Brain pericyte (primary cell): ENCODE measurements at regions not wholly inside any gene's neighbourhood (a gene's known extent, or its start where the extent isn't known, plus 50 kb on each side); places are given as distances from the start of the nearest gene placed in this dataset.
"Not testable (repeated sequence)": the region's sequence is repeated elsewhere in the genome, so short reads cannot be mapped to it uniquely, and the experiment has no call there.

Experiments
- DNase-seq: peaks from one replicate; pipeline ENCODE4 v3.0.0-alpha.2; 2012; ENCODE audit warnings: low read depth, low spot score

DNA sequence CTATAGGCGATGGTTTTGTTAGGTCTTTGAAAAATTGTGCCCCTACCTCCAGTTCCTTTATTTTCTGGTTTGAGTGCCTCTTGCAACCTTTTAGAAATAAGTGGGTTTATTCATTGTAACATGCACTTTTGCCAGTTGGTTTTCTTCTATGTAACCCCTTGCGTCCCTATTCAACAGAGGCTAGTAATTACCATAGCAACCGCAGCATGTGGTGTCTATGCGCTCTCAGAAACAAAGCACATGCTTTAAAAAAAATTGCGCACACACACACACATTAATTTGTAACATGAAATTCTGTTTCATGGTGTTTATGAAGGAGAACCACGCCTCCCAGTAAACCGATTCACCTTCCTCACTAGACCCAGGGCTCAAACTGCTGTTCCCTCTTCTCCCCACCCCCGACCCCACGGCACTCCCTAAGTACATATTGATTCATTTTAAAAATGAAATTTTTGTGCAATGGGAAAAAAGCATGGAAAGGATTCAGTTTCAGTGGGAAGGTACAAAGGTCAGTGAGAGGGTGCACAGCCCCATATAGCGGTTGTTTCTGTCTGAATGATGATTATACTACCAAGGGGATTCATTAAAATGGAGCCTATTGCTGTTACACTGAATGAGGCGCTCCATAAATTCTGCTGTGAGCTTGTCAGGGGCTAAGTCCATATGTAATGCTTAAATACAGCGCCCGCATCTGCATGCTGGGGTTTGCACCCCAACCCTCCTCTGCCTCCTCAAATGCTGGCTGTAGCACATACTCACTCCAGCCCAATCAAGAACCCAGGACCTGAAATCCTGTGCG is 206.9 kb downstream of the ICOS start:
- DNase-seq = no peak

DNA sequence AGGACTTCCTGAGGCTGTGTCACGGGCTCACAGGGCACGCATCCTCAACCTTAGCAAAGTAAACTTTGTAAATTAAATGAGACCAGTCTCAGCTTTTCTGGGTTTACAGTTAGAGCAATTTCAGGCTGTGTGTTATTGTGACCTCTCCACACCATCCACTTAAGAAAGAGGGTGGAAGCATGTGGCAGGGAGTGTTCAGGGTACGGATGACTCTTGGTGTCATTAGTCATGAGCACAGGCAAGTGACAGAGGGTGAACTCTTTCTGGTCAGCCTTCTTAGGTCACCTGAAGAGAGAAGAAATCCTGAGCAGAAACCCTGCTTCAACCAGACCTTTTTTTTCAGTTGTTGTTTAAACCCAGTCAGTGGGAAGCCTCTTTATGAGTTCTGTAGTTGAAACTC is 207.9 kb downstream of the ICOS start:
- DNase-seq = no peak

DNA sequence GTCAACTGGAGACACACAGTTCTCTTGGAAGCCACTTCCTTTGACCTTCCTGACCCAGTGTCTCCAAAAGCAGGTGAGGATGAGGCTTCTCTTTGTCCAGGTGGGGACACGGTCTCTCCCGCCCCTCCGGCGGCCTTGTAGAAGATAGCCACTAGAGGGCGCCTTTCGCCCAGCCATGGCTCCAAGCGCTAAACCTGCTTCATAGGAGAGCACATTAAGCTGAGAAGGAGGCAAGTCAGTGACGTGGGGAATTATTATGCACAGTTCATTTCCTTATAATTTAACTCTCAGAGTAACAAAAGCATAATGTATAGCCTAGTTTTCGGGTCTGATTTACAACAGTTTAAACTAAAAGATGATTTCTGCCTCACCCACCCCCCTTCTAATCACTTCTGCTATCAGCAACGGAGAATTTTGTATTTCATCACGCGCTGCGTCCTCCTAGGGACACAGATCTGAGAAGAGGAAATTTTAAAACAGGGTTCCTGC is 208.7 kb downstream of the ICOS start:
- DNase-seq = peak; percentile 13

DNA sequence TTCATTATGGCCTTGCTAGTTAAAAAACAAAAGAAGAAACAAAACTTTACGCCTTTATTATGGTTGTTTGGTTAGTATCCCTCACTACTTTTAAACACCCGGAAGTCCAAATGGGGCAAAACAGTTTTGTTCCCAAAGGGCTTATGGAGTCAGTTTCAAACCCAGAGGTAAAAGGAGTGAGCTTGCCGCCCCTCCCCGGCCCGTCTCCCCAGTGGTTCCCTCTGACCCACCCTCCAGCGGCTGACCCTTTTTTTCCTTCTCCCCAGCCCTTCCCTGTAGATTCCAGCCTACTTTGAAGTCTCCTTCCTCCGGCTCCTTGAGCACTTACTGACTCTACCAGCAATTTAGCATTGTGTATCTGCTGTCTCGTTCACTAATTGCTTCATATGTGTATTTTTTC is 209.2 kb downstream of the ICOS start:
- no peak for DNase-seq

DNA sequence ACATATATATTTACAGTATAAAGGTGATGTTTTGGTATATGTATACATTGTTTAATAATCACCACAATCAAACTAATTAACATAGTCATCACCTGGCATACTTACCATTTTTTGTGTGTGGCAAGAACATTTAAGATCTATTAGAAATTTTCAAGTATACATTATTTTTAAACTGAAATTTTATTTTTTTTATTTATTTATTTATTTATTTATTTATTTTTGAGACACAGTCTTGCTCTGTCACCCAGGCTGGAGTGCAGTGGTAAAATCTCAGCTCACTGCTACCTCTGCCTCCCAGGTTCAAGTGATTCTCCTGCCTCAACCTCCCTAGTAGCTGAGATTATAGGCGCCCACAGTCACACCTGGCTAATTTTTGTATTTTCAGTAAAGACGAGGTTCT is 210.5 kb downstream of the ICOS start:
- DNase-seq = not testable (repeated sequence)

DNA sequence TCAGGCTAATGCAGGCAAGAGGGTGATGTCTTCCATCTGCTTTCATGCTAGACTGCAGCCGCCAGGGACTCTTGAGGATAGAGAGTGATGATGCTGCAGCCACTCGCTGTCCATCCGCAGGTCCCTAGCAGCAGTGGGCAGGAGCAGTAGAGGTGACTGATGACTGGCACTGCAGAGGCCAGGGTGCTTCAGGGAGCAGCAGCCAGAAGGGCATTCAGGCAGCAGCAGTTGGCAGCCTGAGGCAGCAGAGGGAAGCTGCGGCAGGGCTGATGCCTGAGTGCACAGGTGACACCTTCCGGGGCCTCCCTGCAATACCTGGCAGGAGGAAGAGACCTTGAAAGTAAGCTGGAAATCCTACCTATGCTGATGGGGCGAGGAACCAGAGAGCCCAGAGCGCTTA is 214.2 kb downstream of the ICOS start:
- DNase-seq = no peak

DNA sequence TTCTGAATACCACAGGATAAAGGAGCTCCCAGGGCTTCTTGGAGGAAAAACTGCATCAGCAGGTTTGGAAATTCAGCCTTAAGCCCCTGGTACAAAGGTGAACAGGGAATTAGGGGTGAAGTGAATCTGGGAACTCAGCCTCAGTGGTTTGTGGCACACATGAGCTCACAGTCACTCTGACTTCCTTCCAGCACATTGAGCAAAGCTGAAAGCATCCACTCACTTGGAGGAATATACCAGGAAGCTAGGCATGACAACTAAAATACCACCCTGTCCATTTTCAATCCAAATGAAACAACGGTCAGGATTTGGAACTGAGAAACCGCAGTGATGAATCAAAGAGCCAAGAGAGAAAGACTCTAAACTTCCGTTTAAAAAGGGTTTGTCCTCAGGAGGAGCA is 216.1 kb downstream of the ICOS start:
- no peak for DNase-seq

DNA sequence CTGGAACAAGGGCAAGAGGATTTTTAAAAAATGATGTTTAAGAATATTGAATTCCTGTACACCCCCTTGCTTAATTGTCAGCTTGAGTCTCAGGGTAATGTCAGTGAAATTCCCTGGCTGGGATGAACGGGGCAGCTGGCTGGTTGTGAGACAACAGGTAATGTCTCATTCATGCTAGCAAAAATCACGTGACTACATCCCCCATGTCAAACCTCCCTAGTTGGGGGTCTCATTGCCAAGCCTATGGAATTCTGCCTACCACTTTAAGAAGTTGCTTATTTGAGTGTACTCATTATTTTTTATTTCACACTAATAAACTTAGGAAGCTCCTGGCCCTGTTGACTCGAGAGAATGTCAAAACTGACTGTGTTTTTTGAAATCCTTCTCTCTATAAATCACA is 218.3 kb downstream of the ICOS start:
- DNase-seq = no peak

DNA sequence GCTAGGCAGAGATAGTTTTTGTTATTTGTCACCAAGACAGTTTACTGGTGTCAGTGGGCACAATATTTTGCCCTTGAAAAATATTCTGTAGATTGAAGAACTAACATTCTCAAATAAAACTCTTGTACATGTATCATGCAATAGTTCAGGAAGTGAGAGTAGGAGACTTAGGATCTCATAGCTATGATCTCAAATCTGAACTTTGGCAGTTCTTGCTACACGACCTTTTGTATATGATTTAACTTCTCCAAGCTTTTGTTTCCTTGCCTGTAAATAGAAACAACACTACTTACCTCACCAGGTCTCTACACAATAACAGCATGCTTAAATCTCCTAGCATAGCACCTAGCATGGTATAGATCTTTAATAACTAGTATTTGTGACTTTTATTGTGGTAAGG is 219.9 kb downstream of the ICOS start:
- DNase-seq = no peak

DNA sequence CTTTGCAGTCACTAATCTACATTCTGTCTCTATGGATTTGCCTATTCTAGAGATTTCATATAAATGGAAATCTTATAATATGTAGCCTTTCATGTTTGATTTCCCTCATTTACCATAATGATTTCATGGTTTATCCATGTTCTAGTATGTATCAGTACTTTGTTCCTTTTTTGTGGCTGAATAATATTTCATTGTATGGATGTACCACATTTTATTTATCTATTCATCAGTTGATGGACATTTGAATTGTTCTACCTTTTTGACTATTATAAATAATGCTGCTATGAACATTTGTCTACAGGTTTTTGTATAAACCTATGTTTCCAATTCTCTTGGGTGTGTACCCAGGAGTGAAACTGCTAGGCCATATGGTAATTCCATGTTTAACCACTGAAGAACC is 221.1 kb downstream of the ICOS start:
- no peak for DNase-seq

DNA sequence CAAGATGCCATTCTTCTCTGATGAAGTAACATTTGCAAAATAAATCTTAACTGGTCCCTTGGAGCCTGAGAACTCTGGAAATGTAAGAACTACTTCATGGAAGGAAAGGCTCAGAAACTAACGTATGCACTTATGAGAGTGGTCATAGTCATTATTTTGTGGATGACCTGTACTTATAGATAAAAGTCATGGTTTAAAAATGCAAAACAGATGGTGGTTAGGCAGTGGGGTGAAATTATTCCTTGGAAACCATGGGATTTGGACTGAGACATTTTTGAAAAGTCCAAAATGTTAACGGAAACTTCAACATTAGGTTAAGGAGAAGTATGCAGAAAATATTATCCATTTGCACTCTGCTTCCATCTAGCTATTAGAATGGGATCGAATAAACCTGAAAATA is 223.0 kb downstream of the ICOS start:
- no peak for DNase-seq

DNA sequence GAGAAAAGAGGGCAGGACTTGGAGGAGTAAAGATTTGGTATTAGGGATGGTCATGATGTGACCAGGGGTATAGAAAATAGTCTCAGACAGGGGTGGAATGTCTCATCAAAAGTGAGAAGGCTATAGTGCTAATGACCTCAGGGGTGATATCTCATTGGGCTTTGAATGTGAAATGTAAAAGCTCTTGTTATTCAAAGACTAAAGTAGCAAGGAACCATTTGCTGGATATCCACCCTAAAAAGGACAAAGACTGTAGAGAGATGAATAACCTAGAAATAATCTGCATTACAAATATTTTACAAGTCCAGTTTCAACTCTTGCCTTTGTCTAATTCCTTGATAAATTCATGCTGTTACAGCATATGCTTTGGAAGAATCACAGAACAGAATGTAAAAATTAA is 224.4 kb downstream of the ICOS start:
- no peak for DNase-seq

DNA sequence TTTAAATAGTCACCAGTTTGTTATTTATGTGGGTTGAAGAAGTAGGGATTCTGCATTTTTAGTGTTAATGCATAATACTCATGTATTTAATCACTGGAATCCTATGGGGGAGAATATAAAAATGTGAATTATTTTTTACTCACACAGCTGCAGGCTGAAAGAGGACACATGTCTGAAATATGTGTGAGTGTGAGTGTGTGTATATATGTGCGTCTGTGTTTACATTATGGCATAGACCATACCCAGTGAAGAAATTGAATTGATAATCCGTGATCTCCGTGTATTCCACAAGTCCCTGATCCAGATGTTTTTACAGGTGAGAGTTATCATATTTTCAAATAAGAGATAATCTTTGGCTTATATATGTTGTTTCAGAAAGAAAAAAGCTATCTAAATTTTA is 225.3 kb downstream of the ICOS start:
- no peak for DNase-seq

DNA sequence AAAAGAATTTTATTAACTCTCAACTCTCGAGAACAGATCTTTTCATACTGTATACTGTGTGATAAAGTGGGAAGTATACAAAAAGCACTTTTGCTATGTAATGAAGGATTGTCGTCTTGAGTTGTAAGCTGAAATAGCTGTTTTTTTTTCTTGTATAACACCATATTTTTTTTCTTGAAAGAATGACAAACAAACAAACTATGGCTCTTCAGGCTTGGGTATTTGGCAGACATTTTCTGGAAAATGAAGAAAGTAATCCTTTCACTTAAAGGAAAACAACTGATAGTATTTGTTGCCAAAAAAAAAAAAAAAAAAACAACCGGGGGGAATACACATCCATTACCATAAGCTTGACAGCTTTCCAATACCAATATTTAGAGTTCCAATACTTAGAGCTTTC is 230.4 kb downstream of the ICOS start:
- DNase-seq = no peak

DNA sequence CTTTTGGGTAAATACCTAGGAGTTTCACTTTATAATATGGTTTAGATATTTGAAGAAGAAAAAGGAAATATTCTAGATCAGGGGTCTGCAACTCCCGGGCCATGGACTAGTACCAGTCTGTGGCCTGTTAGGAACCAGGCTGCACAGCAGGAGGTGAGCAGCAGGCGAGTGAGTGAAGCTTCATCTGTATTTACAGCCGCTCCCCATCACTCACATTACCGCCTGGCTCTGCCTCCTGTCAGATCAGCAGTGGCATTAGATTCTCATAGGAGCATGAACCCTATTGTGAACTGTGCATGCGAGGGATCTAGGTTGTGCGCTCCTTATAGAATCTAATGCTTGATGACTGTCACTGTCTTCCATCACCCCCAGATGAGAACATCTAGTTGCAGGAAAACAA is 231.1 kb downstream of the ICOS start:
- not testable (repeated sequence) for DNase-seq

DNA sequence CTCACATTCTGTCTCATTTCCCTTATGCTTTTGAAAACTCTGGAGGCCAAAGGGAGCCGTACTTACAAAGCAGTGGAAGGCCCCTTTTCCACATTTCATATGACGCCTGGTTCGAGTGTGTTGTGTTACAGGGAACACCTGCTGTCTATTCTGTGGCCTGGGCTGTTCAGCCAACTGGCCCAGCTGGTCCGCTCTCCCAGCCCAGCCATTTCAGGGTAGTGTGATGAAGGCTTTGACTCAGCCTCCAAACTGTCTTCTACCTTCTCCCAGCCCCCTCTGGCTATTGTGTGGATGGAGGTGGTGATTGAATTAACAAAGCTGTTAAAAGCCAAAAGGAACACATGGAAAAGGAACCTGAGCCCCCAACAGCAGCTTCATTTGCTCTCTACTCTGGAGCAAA is 233.8 kb downstream of the ICOS start:
- DNase-seq = no peak

DNA sequence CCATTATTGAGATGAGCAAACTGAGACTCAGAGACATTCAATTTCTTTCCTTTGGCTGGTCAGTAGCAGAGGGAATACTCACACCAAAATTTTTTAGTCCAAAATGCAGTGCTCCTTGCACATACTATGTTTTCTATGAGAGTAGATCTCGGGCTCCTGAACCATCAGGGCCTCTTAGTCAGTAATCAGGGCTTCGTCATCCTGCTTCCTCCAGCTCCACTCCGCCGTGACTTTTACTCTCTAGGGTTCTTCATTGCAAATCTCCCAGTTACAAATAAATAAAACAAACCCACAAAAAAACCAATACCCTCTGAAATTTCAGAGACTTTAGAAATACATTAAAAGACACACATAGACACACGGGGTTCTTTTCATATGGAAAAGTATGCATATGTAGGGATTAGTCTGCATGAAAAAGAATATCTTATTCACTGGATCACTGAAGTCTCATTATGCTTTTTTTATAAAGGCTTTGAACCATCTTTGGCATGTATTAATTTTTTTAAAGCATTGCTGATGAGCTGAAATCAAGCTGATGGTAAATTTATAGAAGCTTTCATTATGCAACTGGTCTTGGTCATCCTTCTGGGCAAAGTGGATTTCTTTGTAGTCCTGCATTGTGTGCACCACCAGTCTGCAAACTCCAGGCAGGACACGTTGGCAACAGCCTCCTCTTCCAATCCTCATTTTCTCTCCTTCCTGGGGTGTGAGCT is 235.0 kb downstream of the ICOS start:
- DNase-seq = no peak

DNA sequence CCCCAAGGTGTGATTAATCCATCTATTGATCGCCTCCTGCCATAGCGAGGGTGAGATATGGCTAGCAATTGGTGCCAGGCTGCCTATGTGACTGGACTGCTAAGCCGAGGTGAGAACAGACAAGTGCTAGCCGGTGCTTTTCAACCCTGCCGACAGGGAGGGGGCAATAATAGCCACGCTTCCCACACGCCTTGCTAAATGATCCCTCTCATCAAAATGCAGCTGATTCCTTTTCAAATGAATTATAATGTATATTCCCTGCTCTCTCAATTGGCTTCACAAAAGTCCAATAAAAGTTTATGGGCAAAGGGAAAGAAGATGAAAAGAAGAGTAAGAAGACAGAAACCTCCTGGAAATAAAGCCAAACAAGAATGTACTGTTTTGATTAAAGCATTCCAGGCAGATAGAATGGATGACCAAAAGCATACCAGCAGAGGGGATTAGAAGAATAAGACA is 235.6 kb downstream of the ICOS start:
- DNase-seq = no peak

DNA sequence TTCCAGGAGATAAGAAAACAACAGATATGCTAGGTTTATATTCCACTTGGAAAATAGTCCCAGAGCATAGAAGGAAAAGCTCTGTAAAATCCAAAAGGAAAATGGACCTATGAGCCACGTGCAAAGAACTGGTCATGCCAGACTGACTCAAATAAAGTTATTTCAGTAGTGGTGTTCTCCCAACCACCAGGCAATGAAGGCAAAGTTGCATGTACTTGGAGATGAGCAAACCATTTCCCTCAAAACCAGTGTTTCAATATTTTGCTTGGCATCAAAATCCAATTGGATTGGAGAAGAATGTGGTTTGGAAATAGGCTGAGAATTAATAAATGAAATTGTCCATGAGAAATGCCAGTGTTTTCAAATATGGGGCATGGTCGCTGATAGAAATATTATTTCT is 237.5 kb downstream of the ICOS start:
- DNase-seq = no peak

DNA sequence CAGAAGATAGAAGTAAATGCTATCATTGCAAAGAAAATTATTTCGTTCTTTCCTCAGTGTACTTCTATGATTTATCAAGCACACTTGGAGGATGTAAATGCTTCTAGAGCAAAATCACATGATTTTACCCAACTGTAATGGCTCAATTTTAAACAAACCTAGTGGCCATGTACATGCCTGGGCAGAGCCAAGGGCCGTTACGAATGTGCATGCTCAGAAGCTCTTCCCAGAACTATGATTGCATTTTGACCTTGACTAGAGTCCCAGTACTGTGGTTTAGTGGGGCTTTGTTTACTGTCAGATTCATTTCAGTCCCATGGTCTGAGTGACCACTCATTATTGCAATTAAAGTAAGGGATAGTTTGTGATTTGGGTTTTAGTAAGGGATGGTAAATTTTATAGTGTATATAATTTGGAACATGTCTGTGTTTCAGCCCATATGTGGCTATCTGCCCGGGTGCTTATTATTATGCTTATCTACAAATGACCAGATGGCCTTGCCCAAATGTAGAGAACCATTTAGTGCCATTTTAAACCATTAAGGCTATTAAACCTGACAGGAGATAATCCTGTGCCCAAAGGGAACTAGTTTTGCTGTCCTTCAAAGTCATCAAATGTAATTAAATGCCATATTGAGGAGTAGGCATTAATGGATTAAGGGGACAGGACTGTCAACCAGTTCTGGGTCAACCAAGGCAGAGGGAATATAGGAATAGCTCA is 239.1 kb downstream of the ICOS start:
- no peak for DNase-seq

DNA sequence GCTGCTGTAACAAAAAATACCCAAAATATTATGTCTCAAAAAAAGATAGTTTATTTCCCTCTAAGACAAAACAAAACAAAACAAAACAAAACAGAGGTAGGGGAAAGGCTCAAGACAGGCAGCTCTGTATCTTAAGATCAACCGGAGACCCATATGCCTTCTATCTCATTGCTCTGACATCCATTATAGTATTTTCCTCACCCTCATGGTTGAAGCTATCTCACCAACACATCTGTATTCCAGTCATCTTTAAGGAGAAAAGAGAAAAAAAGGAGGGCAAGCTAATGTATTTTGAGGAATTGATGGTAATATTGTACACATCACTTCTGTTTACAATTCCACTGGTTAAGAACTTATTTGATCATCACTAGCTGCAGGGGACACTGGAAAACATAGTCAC is 239.7 kb downstream of the ICOS start:
- no peak for DNase-seq

DNA sequence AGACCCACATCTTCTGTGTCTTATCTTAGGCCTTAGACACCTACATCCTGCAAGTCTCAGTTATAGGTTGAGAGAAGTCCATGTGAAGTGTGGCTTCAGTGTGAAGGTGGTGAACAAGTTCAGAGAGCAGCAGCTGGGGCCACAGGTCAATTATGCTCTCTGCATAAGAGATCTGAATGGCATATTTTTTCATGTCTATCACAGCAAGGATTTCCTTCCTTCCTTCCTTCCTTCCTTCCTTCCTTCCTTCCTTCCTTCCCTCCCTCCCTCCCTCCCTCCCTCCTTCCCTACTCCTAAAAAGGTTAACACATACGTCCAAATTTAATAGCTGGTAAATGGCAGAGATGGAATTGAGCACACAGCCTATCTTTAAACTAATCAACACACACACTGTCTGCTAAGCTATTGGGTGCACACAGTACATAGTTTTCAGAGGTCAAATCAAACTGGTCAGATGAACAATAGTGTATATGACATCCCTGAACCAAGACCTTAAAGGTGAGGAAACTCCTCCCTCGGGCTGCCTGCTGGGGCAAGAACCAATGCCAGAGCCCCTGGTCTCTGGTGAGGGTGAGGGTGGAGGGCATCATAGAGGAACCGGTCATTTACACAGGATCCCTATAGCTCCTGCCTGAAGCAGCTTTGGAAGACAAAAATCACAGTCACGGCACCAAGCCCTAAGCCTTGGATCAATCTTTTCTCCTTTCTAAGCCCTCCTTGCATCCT is 240.9 kb downstream of the ICOS start:
- DNase-seq = no peak
